ENCODE measurements at regions not wholly inside any gene's neighbourhood (a gene's known extent, or its start where the extent isn't known, plus 50 kb on each side); places are given as distances from the start of the nearest gene placed in this dataset.

GRCh38 chr2:2939078-2939795 lies 438.4 kb downstream of the EIPR1 start:
- ChIA-PET POLR2A (no interaction called here), RAD21 (ENCODE audit: low non-redundant PET in 1 of 2, low total read pairs in 2 of 2, uncharacterized antibody in 2 of 2, unreplicated experiment in 2 of 2) (no interaction called here), CTCF (no interaction called here)
- no peaks in the 10 kb centered on the region for H3K79me2 ChIP-seq (ENCODE audit: insufficient read depth, low read length)
- H3K27me3 ChIP-seq (ENCODE audit: insufficient read depth, low read length), result no peaks in the 10 kb centered on the region
- ATAC-seq (no peak), DNase-seq (ENCODE audit: low read depth, low spot score) (no peak)
- TF ChIP-seq CBX3 (IDR thresholded peaks at IDR 0.05; ENCODE audit: low read depth), result no peak
- no peak for TF ChIP-seq ELF1 (IDR thresholded peaks at IDR 0.05; ENCODE audit: borderline replicate concordance, low read depth)
- no peak for TF ChIP-seq ZFX (IDR thresholded peaks at IDR 0.05)
- no peak for TF ChIP-seq YY1 (IDR thresholded peaks at IDR 0.05; ENCODE audit: extremely low read depth, insufficient replicate concordance, low read depth, low read length)
- TF ChIP-seq ZBTB33 (IDR thresholded peaks at IDR 0.05; ENCODE audit: extremely low read depth, insufficient replicate concordance, low read length), result no peak
- TF ChIP-seq FOSL1 (IDR thresholded peaks at IDR 0.05; ENCODE audit: low read depth), result no peak
- no peak for TF ChIP-seq CEBPB (IDR thresholded peaks at IDR 0.05; ENCODE audit: low read depth)
- no peak for TF ChIP-seq SP1 (IDR thresholded peaks at IDR 0.05; ENCODE audit: low read depth)
- TF ChIP-seq SRF (IDR thresholded peaks at IDR 0.05; ENCODE audit: low read depth), result no peak
- TF ChIP-seq, protein P1, sequence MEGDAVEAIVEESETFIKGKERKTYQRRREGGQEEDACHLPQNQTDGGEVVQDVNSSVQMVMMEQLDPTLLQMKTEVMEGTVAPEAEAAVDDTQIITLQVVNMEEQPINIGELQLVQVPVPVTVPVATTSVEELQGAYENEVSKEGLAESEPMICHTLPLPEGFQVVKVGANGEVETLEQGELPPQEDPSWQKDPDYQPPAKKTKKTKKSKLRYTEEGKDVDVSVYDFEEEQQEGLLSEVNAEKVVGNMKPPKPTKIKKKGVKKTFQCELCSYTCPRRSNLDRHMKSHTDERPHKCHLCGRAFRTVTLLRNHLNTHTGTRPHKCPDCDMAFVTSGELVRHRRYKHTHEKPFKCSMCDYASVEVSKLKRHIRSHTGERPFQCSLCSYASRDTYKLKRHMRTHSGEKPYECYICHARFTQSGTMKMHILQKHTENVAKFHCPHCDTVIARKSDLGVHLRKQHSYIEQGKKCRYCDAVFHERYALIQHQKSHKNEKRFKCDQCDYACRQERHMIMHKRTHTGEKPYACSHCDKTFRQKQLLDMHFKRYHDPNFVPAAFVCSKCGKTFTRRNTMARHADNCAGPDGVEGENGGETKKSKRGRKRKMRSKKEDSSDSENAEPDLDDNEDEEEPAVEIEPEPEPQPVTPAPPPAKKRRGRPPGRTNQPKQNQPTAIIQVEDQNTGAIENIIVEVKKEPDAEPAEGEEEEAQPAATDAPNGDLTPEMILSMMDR (IDR thresholded peaks at IDR 0.05 in 2 of 3, conservative IDR thresholded peaks at IDR 0.05 in 1 of 3; ENCODE audit: borderline replicate concordance in 1 of 3, insufficient read depth in 1 of 3, low read depth in 2 of 3, low read length in 2 of 3), result no peak
- TF ChIP-seq RAD21 (IDR thresholded peaks at IDR 0.05; ENCODE audit: low read depth), result no peak
- no peak for TF ChIP-seq POLR2AphosphoS5 (IDR thresholded peaks at IDR 0.05; ENCODE audit: low read depth, low read length)
- no peaks in the 10 kb centered on the region for H4K20me1 ChIP-seq (ENCODE audit: insufficient read depth)
- H2AFZ ChIP-seq (ENCODE audit: low read depth, low read length, poor library complexity, severe bottlenecking), result no peak overlapping the region
- H3K9ac ChIP-seq (ENCODE audit: low read length), result no peak overlapping the region
- no peaks in the 10 kb centered on the region for H3K36me3 ChIP-seq (ENCODE audit: control insufficient read depth in 1 of 2, insufficient read depth in 2 of 2, low read length in 2 of 2)
- BruUV-seq (replicated peaks), result no TSS peak
- no peaks in the 10 kb centered on the region for H3K9me2 ChIP-seq (ENCODE audit: insufficient read depth)
- H3K4me1 ChIP-seq (ENCODE audit: control insufficient read depth in 1 of 2, insufficient read depth in 2 of 2, low read length in 2 of 2), result no peaks in the 10 kb centered on the region
- no peaks in the 10 kb centered on the region for H3K9me3 ChIP-seq (ENCODE audit: control insufficient read depth in 1 of 2, insufficient read depth in 1 of 2, low read depth in 1 of 2, low read length in 2 of 2)
- no peak overlapping the region for H3K27ac ChIP-seq (ENCODE audit: low read depth, low read length)
- intact Hi-C loops (cut with micrococcal nuclease), result no loop called here
- H3K4me2 ChIP-seq (ENCODE audit: low read length), result no peak overlapping the region
- H3K4me3 ChIP-seq (replicated peaks in 1 of 2; ENCODE audit: low read depth in 1 of 2, low read length in 2 of 2), result no peak overlapping the region

Data from HCT116 (cell line).